ENCODE measurements at regions not wholly inside any gene's neighbourhood (a gene's known extent, or its start where the extent isn't known, plus 50 kb on each side); places are given as distances from the start of the nearest gene placed in this dataset.

DNA sequence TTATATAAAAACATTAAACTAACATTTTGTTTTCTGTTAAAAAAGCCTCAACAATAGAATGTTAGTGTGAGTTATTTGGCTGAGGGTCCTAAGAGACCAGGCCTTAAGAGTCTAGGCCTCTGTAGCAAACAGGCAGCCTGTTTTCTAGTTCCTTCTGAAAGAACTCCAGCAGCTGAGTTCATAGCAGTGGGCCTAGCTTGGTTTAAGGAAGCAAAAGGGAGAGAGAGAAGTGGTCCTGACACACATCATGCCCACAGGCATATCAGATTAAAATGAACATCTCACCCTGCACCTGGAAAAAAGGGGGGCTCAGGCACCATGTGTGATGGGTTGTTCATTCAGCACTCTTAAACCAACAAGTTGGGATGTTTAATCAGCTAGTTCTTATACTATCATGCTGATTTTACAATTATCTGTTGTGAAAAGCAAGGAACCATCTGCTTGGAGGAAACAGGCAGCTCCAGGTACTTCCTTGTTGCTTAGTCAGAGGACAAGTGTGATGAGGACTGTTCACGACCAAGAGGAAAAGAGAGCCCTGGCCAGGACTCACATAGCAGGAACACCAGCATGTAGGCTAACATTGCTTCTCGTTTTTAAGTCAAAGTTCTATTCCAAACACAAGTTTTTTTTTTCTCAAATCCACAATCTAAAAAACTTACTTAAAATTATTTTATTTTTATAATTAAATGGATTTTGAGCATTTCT, 81.3 kb upstream of the FRY start:
- TF ChIP-seq CTCF (optimal IDR thresholded peaks at IDR 0.05 in 1 of 3, IDR thresholded peaks at IDR 0.05 in 1 of 3, conservative IDR thresholded peaks at IDR 0.05 in 1 of 3; ENCODE audit: extremely low read depth in 1 of 3, insufficient read depth in 2 of 3, low read length in 3 of 3) = no peak
- TF ChIP-seq EZH2 (IDR thresholded peaks at IDR 0.05; ENCODE audit: low read length) = no peak
